HG03432 (cell line): ENCODE measurements at regions not wholly inside any gene's neighbourhood (a gene's known extent, or its start where the extent isn't known, plus 50 kb on each side); places are given as distances from the start of the nearest gene placed in this dataset.
A peak's percentile ranks its signal among the peaks of the same experiment; 100 is the strongest.
"Not testable (repeated sequence)": the region's sequence is repeated elsewhere in the genome, so short reads cannot be mapped to it uniquely, and the experiment has no call there.

Experiments used
- ATAC-seq: cut with Tn5 transposase; IDR thresholded peaks from one replicate; pipeline ENCODE4 v1.9.1; 2021; ENCODE audit warnings: mild to moderate bottlenecking, moderate library complexity; ENCODE audit not compliant: unreplicated experiment

GRCh38 chr6:150456466-150456865, 87.7 kb downstream of the IYD start:
- ATAC-seq: no peak

GRCh38 chr6:150456902-150457643, 88.3 kb downstream of the IYD start:
- no peak for ATAC-seq

GRCh38 chr6:150458579-150458978, 89.8 kb downstream of the IYD start:
- ATAC-seq: no peak

GRCh38 chr6:150463852-150464251, 95.0 kb downstream of the IYD start:
- ATAC-seq: no peak

GRCh38 chr6:150464966-150465365, 96.2 kb downstream of the IYD start:
- ATAC-seq: no peak

GRCh38 chr6:150465610-150466009, 96.8 kb downstream of the IYD start:
- no peak for ATAC-seq

GRCh38 chr6:150466196-150466595, 97.4 kb downstream of the IYD start:
- no peak for ATAC-seq

GRCh38 chr6:150470131-150470530, 101.3 kb downstream of the IYD start:
- ATAC-seq: no peak

- ATAC-seq: no peak
These were observed 102.3 kb downstream of the IYD start for GRCh38 chr6:150470960-150471665.

- no peak for ATAC-seq
These were observed 110.1 kb downstream of the IYD start for GRCh38 chr6:150478656-150479545.

- no peak for ATAC-seq
These were observed 114.1 kb downstream of the IYD start for GRCh38 chr6:150482883-150483409.

- ATAC-seq: no peak
These were observed 114.3 kb upstream of the PLEKHG1 start for GRCh38 chr6:150485161-150485958.

- ATAC-seq: no peak
These were observed 113.6 kb upstream of the PLEKHG1 start for GRCh38 chr6:150486048-150486447.

- ATAC-seq: no peak
These were observed 109.1 kb upstream of the PLEKHG1 start for GRCh38 chr6:150490586-150490985.

GRCh38 chr6:150491131-150491810, 108.4 kb upstream of the PLEKHG1 start:
- peak; percentile 94 for ATAC-seq

- ATAC-seq: peak; percentile 12
These were observed 107.9 kb upstream of the PLEKHG1 start for GRCh38 chr6:150491811-150492172.

GRCh38 chr6:150492507-150492906, 107.2 kb upstream of the PLEKHG1 start:
- no peak for ATAC-seq

- no peak for ATAC-seq
These were observed 106.7 kb upstream of the PLEKHG1 start for GRCh38 chr6:150492941-150493340.

- not testable (repeated sequence) for ATAC-seq
These were observed 106.1 kb upstream of the PLEKHG1 start for GRCh38 chr6:150493552-150493951.

GRCh38 chr6:150494241-150494640, 105.4 kb upstream of the PLEKHG1 start:
- ATAC-seq: no peak
